ENCODE measurements at regions not wholly inside any gene's neighbourhood (a gene's known extent, or its start where the extent isn't known, plus 50 kb on each side); places are given as distances from the start of the nearest gene placed in this dataset.

DNA sequence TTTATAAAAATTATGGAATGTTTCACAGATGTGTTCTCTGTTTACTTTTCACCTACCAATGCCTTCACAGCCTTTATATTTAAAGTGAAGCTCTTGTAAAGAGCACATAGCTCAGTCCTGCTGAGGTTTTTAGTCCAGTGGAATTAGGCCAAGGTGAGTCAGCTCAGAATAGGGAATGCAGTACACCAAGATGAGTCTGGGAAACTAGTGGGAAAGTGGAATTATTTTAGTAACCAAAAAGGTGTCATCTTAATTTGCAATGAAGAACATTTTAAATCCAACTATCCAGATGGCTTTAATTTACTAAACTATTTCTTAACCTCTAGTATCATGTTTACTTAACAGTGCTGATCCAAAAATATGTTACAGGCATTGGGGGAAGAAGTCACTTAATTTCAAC, 236.3 kb upstream of the CTBP2 start:
- TF ChIP-seq CTCF (IDR thresholded peaks at IDR 0.05) (no peak), EZH2 (IDR thresholded peaks at IDR 0.05; ENCODE audit: borderline replicate concordance, insufficient read depth, low read depth, low read length, poor library complexity, severe bottlenecking) (no peak)
- ChIA-PET POLR2A (no interaction called here), CTCF (no interaction called here)
- no peak overlapping the region for H3K9ac ChIP-seq (ENCODE audit: low read length)
- H2AFZ ChIP-seq (ENCODE audit: insufficient read depth, low read depth, low read length, poor library complexity, severe bottlenecking): no peak overlapping the region
- H3K79me2 ChIP-seq (ENCODE audit: control insufficient read depth, insufficient read depth, low read length): no peaks in the 10 kb centered on the region
- Mint-ChIP-seq H3K27me3 (peaks cover 18% of the 10 kb centered on the region), H3K27ac (no peak overlapping the region), H3K4me3 (no peak overlapping the region), H3K9me3 (ENCODE audit: insufficient read depth) (peaks cover 4% of the 10 kb centered on the region), H3K4me1 (no peaks in the 10 kb centered on the region)
- no peak overlapping the region for H3K4me2 ChIP-seq (replicated peaks; ENCODE audit: low read depth, low read length, poor library complexity, severe bottlenecking)
- no peak for ATAC-seq (ENCODE audit: low read depth)
- DNase-seq: no peak
- H3K36me3 ChIP-seq (replicated peaks in 1 of 2; ENCODE audit: control extremely low read depth in 1 of 2, control insufficient read depth in 1 of 2, extremely low read depth in 1 of 2, insufficient read depth in 2 of 2, low read length in 1 of 2): no peaks in the 10 kb centered on the region
- no peaks in the 10 kb centered on the region for H3K27me3 ChIP-seq (replicated peaks in 1 of 4; ENCODE audit: control extremely low read depth in 1 of 4, control insufficient read depth in 3 of 4, insufficient read depth in 4 of 4, low read length in 3 of 4)
- H3K4me1 ChIP-seq (ENCODE audit: control insufficient read depth in 2 of 2, insufficient read depth in 2 of 2, low read length in 2 of 2): no peaks in the 10 kb centered on the region
- H3K4me3 ChIP-seq (ENCODE audit: control extremely low read depth in 1 of 5, extremely low read depth in 1 of 5, insufficient read depth in 1 of 5, low read depth in 2 of 5, low read length in 4 of 5): no peak overlapping the region
- intact Hi-C loops (cut with micrococcal nuclease): no loop called here
- no peak overlapping the region for H3K27ac ChIP-seq (ENCODE audit: low read length in 2 of 2)
- H4K20me1 ChIP-seq (ENCODE audit: control insufficient read depth, insufficient read depth, low read length, poor library complexity, severe bottlenecking): no peaks in the 10 kb centered on the region
- no peaks in the 10 kb centered on the region for H3K9me3 ChIP-seq (ENCODE audit: control extremely low read depth in 1 of 3, control insufficient read depth in 2 of 3, insufficient read depth in 1 of 3, low read length in 2 of 3)

DNA sequence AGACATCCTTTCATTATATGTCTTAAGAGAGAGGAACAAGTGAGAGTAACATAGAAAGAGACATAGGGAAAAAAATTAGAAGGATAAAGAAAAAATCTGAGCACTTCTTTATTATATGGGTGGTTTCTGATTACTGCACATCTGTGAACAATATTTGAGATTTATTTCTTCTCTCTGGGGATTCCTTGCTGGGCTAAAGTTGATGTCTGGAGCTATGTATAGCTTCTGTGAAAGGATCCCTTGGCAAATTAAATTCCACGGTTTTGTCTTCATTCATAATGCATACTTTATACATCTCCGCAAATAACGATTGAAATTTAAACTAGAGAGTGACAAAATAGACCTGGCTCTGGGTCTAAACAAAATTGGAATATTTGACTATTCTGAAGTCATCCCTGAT, 232.2 kb upstream of the CTBP2 start:
- H4K20me1 ChIP-seq (ENCODE audit: control insufficient read depth, insufficient read depth, low read length, poor library complexity, severe bottlenecking): no peaks in the 10 kb centered on the region
- Mint-ChIP-seq H3K9me3 (ENCODE audit: insufficient read depth) (peaks cover 3% of the 10 kb centered on the region), H3K27me3 (peaks cover 14% of the 10 kb centered on the region), H3K4me1 (no peaks in the 10 kb centered on the region), H3K27ac (no peak overlapping the region), H3K4me3 (no peak overlapping the region)
- no peak for TF ChIP-seq EZH2 (IDR thresholded peaks at IDR 0.05; ENCODE audit: borderline replicate concordance, insufficient read depth, low read depth, low read length, poor library complexity, severe bottlenecking)
- H3K27ac ChIP-seq (ENCODE audit: low read length in 2 of 2): no peak overlapping the region
- ATAC-seq (ENCODE audit: low read depth): no peak
- no peak overlapping the region for H3K4me2 ChIP-seq (replicated peaks; ENCODE audit: low read depth, low read length, poor library complexity, severe bottlenecking)
- WGBS (ENCODE audit: insufficient coverage): no CpG with 5 or more reads among the region's 3 CpGs
- H3K9me3 ChIP-seq (ENCODE audit: control extremely low read depth in 1 of 3, control insufficient read depth in 2 of 3, insufficient read depth in 1 of 3, low read length in 2 of 3): peaks cover 0 to 7% (median 2%) of the 10 kb centered on the region in 3 donors
- ChIA-PET POLR2A (no interaction called here), CTCF (no interaction called here)
- H3K79me2 ChIP-seq (ENCODE audit: control insufficient read depth, insufficient read depth, low read length): no peaks in the 10 kb centered on the region
- H3K4me1 ChIP-seq (ENCODE audit: control insufficient read depth in 2 of 2, insufficient read depth in 2 of 2, low read length in 2 of 2): no peaks in the 10 kb centered on the region
- H3K27me3 ChIP-seq (replicated peaks in 1 of 4; ENCODE audit: control extremely low read depth in 1 of 4, control insufficient read depth in 3 of 4, insufficient read depth in 4 of 4, low read length in 3 of 4): no peaks in the 10 kb centered on the region
- no peak for DNase-seq
- H2AFZ ChIP-seq (ENCODE audit: insufficient read depth, low read depth, low read length, poor library complexity, severe bottlenecking): no peak overlapping the region
- H3K36me3 ChIP-seq (replicated peaks in 1 of 2; ENCODE audit: control extremely low read depth in 1 of 2, control insufficient read depth in 1 of 2, extremely low read depth in 1 of 2, insufficient read depth in 2 of 2, low read length in 1 of 2): no peaks in the 10 kb centered on the region
- intact Hi-C loops (cut with micrococcal nuclease): no loop called here
- no peak overlapping the region for H3K4me3 ChIP-seq (ENCODE audit: control extremely low read depth in 1 of 5, extremely low read depth in 1 of 5, insufficient read depth in 1 of 5, low read depth in 2 of 5, low read length in 4 of 5)
- no peak overlapping the region for H3K9ac ChIP-seq (ENCODE audit: low read length)

All from B cell (primary cell).